SU-DHL-6 (cell line): ENCODE measurements at regions not wholly inside any gene's neighbourhood (a gene's known extent, or its start where the extent isn't known, plus 50 kb on each side); places are given as distances from the start of the nearest gene placed in this dataset.

Experiments
- CTCF ChIP-seq: fragments of 200-600 bp; sonication (generic); IDR thresholded peaks from one replicate; pipeline ENCODE4 v1.5.1; 2017; ENCODE audit warnings: antibody characterized with exemption, mild to moderate bottlenecking, low read length, moderate library complexity; ENCODE audit not compliant: insufficient read depth, poor library complexity, severe bottlenecking
- EZH2phosphoT487 ChIP-seq: fragments of 200-600 bp; sonication (generic), shearing (Covaris generic); conservative IDR thresholded peaks from 2 replicates; pipeline ENCODE4 v1.6.1; 2018; ENCODE audit warnings: mild to moderate bottlenecking, antibody characterized with exemption, low read length, moderate library complexity, mixed read lengths

- TF ChIP-seq CTCF: peak; percentile 80
- no peak for TF ChIP-seq EZH2phosphoT487
Measured at GRCh38 chr2:196277002-196277401, 105.6 kb upstream of the STK17B start.
